CMK (cell line): ENCODE measurements at regions not wholly inside any gene's neighbourhood (a gene's known extent, or its start where the extent isn't known, plus 50 kb on each side); places are given as distances from the start of the nearest gene placed in this dataset.

ENCODE experiments used
- DNase-seq: peaks from one replicate; pipeline ENCODE4 v3.0.0-alpha.2; 2010; ENCODE audit warnings: low read depth

DNA sequence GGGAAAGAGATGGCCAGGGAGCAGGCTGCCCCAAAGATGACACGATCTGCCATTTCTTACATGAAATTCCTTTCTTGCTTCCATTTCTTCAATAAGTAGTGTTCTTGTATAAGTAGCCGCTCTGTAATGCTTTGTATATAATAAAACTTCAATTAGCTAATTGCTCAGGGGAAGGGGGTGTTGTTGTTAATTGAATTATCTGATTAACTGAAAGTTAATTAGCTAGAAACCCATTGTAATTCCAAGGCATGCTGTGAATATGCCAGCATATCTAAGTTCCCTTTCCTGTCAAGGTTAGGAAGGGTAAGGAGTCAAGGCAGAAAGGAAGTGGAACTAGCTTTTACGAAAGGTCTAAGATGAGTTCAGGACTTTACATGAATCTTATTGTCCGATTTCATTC, 765.9 kb downstream of the TYW1 start:
- DNase-seq = no peak

DNA sequence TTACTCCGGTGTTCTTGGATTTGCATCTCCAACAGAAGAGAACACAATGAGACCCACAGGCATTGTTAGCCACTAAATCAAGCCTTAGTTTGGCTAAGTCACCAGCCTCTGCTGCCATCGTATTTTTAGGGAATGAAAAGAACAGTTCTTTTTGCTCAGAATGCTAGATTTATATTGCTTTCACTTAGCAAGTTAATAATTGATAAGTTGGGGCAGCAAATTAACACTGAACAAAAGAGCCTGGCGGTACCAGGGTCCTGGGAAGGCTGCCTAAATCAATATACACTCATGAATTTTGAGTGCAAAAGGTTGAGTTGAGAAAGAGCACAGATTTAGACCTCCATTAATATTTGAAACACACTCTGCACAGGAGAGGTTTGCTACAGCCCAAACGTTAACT, 767.7 kb downstream of the TYW1 start:
- DNase-seq = no peak

DNA sequence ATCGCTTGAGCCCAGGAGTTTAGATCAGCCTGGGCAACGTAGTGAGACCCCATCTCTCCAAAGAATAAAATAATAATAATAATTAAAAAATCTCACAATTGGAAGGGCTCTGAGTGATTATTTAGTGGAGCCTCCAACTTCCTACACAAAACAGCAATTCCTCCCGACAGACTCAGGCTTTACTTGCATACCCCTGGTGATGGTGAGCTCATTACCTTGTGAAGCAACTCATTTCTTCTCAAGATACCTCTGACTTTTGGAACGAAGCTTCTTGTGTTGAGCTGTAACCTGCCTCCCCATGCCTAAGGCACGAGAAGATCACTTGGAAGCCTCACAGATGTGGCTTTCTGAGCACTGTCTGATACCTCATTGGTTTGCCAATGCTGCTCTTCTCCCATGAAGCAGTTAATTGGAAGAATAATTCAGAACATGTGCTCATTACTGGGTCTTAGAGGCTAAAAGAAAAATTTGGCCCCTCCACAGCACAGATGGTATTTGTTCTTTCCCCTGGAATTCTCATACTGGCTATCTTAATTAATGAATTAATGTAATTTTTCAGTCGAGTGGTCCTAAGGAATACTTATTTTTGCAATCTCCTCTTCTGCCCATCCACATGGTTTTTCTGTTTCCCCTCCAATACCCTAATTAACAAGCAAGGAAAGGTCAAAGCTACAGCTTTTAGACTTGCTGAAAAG, 769.0 kb downstream of the TYW1 start:
- no peak for DNase-seq

DNA sequence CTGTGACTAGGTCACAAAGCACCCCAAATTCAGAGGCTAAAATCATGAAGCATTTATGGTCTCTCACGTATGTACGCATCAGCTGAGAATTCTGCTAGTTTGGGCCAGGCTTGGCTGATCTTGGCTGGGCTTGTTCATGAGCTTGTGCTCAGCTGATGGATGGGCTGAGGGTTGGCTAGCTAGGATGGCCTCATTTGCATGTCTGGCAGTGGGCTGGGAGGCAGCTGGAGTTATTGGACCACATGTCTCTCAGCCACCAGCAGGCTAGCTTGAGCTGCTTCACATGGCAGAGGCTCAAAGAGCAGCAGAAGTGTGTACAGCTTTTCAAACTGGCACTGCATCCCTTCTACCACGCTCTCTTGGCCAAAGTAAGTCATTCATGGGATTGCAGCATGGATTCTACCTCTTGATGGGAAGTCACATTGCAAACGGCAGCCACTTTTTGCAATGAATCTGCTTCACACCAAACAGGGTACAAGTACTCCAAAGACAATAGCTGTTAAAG, 770.3 kb downstream of the TYW1 start:
- DNase-seq = no peak

DNA sequence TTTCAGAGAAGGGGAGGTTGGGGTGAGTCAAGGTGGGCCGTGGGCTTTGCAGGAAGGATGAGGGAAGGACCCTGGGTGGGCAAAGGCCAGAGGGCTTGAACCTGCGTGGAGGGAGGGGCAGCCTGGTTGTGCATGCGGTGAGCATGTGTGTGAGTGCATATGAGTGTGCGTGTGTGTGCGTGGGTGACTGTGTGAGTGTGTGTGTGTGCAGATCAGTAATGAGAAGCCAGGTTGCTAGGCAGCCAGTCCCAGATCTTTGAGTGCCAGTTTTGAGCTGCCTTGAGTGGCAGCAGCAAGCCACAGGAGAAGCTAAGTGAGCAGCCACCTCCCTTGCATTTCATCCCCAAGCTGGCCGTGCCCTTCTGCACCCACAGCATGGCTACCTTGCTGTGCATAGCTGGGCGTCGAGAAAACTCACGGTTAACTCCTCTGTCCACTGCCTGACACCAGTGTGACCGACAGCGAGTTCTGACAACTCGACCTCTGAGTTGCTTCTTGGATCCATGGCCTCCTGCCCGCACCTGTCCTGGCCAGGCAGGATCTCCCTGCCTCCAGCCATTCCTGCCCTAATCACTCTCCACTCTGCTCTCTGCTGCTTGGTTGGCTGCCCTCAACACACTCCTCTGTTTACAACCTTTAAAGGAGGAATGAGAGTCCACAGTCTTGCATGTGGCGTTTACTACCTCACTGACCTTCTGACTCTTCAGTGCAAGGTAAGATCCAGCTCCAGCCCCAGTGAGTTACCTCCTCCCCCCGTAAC, 775.4 kb downstream of the TYW1 start:
- no peak for DNase-seq

DNA sequence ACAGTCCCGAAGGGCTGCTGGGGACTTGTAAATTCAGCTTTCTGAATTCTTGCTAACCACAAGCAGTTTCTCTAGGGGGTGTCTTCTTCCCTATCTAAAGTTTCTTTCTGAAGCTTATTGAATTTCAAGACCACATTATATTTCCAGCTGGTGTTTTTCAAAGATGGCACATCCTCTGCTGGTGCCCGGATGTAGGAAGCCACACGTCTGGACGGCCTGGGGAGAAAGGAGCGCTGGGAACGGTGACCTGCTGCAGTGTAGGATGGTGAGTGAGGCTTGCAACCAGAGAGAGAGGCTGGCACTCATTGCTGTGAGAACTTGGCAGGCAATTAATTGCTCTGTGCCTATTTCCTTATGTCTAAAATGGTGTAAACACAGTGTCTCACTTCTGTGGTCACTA, 776.4 kb downstream of the TYW1 start:
- no peak for DNase-seq

DNA sequence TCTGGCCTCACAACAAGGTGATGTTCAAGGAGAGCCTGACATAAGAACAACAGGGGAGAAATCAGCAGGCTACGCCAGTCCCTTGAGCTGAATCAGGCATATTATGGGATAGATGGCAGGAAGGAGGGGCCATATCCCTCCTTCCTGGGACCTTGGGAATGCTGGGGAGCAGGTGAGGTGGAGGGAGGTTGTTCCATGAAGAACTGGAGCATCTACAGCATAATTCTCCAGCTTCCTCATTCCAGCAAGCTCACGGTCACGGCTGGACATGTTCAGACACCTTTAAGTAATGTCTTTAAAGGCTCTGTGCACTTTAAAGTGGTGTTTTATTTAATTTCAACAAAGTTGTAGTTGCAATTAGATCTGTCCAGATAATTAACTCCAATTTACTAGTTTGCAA, 780.5 kb downstream of the TYW1 start:
- no peak for DNase-seq

DNA sequence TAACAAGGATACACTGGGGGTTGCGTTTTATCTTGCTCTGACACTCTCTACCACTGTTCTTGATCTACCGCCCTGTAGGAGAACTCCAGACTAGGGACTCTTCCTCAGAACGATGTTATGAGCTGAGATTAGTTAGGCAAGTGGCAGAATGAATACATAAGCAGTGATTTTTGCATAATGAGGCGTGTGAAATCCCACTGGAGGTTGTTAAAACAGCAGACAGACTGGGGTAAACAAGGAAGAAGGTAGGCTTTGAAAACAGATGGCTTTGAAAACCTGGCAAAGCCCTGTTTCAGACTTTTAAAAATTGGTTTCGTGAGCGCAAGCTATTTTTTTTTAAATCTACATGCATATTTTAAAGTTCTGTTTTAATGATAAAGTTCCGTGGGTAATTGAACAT, 785.2 kb downstream of the TYW1 start:
- DNase-seq = no peak

DNA sequence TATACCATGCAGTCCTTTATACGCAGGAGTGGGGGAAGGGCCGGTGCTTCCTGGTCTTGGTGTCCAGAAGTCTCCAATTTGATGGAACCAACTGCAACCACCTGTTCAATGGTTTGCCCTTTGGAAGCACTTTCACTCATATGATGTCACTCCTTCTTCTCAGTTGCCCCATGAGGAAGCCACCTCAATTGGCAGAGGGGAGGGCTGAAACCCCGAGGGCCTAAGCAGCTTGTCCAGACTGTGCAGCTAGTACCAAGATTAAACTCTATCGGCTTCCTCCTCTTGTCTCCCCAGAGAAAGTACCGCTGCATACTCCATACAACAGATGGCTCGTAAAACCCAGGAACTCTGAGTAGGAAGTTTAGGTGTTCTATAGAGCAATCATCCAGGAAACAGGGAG, 789.4 kb downstream of the TYW1 start:
- no peak for DNase-seq

DNA sequence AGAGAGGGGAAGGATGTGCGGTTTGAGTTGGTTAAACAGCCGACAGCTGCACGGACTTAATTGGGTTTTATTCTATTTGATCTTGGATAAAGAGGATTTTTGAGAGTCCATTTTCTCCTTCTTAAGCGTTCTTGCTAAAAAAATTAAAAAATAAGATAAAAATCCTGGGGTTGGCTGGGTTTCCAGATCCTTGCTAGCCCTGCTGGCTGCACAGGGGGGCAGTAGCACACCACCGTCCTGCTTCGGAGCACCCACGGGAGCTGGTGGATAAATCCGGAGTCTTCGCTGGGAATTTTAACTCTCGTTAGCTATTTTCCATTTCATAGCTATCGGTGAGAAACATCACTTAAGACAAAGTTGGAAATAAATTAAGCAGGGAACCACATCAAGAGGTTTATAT, 792.0 kb downstream of the TYW1 start:
- no peak for DNase-seq

DNA sequence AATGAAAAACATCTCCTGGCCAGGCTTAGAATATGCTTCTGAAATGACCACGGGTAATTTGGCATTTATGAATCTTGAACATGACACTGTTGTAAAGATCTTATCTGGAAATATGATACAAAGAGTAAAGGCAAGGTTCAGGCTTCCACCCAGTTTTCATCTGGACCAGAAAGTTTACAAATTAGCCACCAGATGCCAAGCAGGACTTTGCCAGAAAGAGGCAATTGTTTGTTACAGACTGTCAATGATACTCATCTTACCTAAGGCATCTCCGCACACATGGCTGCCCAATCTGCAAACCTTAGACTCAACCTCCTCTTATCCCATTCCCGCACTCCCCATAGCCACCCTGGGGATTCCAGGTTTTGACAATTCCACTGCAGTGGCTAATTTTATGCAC, 795.3 kb downstream of the TYW1 start:
- DNase-seq = no peak

DNA sequence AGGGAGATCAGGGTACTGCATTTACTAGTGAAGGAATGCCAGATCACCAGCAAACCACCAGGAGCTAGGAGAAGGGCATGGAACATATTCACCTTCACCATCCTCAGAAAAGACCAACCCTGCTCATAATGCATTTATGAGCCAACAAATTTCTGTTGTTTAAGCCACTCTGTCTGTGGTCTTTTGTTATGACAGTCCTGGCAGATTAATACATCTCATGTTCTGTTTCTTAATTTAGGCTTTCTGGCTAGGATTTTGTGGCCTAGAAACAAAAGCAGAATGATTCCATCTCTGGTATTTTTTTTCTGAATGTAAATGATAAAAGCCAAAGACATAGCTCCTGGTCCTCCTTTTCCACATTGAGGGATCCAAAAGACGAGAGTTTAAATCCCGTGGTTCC, 797.9 kb downstream of the TYW1 start:
- DNase-seq = no peak

DNA sequence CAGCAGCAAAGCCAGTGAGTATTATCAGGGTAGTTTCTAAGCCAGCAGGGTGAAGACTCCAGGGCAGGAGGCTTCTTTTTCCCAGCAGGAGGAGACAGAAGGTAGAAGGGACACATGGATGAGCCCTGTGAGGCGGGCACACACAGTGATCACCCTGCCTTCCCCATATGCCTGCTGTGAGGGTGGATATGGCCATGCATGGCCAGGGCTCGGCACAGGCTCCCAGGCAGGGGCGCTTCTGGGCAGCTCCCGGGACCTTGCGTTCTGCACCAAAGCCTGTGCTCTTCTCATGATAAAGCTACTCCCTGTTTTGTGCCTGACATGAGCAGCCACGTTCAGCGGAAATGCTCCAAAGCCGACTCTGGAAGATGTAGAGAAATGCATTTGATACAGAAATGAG, 807.2 kb downstream of the TYW1 start:
- DNase-seq = no peak

DNA sequence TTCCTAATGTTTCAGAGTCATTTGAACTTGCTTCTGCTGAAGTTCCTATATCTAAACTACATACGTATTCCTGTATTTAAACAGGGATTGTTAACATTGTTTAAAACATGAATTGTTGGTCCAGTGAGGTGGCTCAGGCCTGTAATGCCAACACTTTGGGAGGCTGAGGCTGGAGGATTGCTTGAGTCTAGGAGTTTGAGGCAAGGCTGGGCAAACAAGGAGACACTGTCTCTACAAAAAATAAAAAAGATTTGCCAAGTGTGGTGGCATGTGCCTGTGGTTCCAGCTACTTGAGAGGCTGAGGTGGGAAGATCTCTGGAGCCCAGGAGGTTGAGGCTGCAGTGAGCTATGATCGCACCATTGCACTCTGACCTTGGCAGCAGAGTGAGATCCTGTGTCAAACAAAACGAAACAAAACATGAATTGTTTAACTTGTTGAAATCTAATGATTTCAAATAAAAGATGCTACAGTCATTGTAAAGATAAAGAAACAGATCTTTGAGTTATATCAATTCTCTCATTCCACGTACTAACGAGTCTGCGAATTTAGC, 809.4 kb downstream of the TYW1 start:
- DNase-seq = no peak

DNA sequence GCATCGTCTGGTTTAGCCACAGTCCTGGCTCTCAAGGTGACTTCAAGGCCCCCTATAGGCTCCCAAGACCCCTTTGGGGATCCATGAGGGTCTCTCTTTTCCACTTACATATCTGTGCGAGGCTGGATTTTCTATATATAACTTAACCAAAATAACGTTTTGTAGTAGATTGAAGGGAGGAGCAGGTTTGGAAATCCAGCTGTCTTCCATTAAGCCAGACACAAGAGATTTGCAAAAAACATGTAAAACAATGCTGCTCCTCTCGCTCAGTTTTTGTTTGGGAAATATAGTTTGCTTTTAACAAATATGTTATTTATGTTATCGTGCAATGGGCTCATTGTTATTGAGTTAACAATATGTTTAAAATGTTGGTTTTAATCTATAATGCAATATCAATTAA, 811.2 kb downstream of the TYW1 start:
- no peak for DNase-seq

DNA sequence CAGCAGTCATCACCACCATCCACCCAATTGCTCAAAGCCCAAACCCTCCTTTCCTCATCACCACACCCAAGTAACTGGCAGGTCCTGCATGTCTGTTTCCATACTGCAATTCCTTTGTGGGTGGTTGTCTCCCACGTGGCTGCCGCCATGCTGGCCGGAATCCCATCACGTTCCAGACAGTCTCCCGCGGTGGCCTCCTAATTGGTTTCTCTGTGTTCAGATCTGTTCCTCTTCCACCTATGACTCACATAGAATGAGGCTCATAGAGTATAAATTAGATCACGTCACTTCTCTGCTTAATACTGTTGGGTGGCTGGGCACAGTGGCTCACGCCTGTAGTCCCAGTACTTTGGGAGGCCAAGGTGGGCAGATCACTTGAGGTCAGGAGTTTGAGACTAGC, 813.0 kb downstream of the TYW1 start:
- no peak for DNase-seq

DNA sequence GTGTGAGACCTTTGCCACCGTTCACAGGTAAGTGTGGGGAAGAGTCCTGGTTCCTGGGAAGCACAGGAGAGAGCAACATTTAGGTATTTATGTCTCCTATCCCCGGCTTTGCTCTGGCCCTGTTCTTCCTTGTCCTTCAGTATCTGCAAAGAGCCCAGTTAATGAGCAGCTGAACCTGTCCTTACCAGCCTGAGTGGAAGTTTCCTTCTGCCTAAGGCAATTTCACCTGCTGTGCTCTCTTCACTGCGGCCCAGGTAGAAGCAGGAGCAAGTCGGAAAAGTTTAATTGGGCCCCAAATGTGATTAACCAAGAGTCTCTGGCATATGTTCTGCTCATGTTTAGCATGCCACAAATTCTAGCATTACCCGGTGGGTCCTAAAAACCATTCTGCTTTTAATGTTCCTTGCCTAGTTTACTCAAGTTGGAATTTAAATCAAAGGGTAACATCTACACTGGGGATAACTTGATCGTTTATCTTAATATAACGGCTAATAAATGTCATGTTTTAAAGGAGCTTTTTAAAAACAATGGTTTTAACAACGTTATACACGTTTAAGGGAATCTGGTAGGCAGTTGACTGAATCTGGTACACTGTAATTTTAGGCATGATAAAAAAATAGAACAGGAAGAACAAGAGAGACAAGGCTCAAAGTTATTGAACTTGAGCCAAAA, 817.1 kb downstream of the TYW1 start:
- no peak for DNase-seq

DNA sequence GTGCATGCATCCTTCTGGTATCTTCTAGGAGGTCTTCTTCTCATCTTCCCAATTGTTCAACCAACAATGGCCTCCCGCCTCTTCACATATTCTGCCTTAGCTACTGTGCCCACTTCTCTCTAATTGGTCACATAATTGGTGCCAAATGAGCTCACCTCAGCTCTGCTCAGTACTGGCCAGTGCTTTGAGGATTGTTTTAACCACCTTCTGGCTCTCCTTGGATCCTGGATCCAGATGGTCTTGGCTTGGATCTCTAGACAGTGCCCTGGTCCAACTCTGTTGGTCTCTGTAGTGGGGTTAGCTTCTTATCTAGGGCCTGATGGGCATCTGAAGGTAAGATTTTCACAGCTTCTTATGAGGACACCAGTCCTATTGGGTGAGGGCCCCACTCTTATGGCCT, 820.8 kb downstream of the TYW1 start:
- DNase-seq = no peak

DNA sequence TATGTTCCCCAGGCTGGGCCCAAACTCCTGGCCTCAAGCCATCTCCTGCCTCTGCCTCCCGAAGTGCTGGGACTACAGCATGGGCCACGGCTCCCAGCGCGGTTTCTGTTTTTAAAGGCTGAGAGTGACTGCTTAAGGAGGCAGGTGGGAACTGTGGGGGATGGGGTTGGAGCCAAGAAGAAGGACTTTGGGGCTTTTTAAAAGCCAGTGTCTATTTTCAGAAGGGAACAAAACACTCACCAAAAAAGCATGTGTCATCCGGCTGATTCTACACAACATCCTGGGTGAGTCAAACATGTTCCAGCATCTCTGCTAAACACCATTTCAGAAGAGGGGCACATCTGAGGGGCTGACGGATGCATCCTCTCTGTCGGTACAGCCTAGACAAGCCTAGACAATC, 824.5 kb downstream of the TYW1 start:
- DNase-seq = no peak

DNA sequence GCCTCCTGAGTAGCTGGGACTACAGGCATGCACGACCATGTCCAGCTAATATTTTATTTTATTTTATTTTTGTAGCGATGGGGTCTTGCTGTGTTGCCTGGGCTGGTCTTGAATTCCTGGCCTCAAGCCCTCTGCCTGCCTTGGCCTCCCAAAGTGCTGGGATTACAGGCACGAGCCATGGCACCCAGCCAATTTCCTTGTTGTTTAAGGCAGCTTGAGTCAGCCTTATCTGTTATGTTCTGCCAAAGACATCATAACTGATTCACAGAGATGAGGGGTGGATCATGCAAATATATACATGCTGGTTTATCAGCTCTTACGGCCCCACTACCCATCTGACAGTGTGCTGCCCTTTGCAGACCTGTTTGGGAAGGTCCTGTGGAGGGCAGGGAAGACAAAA, 826.7 kb downstream of the TYW1 start:
- DNase-seq = no peak

DNA sequence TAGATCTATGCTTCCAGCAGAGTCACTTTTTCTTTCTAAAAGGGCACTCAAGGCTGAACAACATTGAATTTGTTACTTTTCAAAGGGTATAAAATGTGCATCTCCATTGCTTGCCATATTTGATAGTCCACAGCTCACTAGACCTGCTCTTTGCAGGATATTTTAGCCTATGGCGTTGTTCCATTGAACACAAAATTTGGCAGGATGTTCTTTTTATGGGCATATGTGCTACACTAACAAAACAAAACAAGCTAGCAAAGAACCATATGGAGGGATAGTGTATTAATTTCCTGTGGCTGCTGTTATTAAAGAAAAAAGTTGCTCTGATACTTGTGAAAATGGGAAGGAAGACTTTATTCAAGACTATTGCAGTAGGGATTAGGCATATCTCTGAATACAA, 828.7 kb downstream of the TYW1 start:
- DNase-seq = no peak

DNA sequence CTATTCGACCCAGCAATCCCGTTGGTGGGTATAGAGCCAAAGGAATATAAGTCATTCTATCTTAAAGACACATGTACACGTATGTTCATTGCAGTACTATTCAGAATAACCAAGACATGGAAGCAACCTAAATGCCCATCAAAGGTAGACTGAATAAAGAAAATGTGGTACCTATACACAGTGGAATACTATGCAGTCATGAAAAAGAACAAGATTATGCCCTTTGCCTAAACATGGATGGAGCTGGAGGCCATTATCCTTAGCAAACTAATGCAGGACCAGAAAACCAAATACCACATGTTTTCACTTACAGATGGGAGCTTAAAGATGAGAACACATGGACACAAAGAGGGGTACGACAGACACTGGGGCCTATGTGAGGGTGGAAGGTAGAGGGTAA, 845.3 kb downstream of the TYW1 start:
- no peak for DNase-seq

DNA sequence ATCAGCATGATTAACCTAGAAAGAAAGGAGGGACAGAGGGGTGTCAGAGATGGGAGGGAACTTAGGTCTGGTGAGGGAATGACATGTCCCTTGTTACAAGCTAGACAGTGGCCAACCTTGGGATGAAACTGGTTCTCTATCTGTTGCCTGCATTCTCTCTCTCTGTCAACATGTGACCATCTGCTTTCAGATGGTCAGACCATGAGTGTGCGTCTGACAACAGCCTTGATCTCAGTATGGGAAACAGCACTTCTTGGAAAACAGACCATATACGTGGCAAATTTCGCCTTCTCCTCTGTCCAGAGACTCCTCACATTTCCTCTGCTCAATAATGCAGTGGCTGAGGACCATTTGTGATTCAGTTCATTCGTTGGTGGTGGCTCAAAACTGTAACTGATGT, 845.9 kb downstream of the TYW1 start:
- DNase-seq = no peak
